HG03196 (cell line): ENCODE measurements at regions not wholly inside any gene's neighbourhood (a gene's known extent, or its start where the extent isn't known, plus 50 kb on each side); places are given as distances from the start of the nearest gene placed in this dataset.
"Not testable (repeated sequence)": the region's sequence is repeated elsewhere in the genome, so short reads cannot be mapped to it uniquely, and the experiment has no call there.

Experiments used
- ATAC-seq: cut with Tn5 transposase; IDR thresholded peaks from one replicate; pipeline ENCODE4 v1.9.1; 2021; ENCODE audit not compliant: unreplicated experiment

- ATAC-seq = no peak
Measured at GRCh38 chr13:111064661-111065060, 50.4 kb upstream of the ARHGEF7 start.

- ATAC-seq = no peak
Measured at GRCh38 chr13:111062966-111063365, 52.1 kb upstream of the ARHGEF7 start.

GRCh38 chr13:111062305-111062704 lies 52.8 kb upstream of the ARHGEF7 start:
- no peak for ATAC-seq

- no peak for ATAC-seq
Measured at GRCh38 chr13:111061358-111062045, 53.6 kb upstream of the ARHGEF7 start.

GRCh38 chr13:111060237-111060919 lies 54.7 kb upstream of the ARHGEF7 start:
- no peak for ATAC-seq

- ATAC-seq = no peak
Measured at GRCh38 chr13:111058796-111059506, 56.2 kb upstream of the ARHGEF7 start.

- not testable (repeated sequence) for ATAC-seq
Measured at GRCh38 chr13:111058339-111058738, 56.8 kb upstream of the ARHGEF7 start.

GRCh38 chr13:111051726-111052232 lies 63.3 kb upstream of the ARHGEF7 start:
- not testable (repeated sequence) for ATAC-seq

GRCh38 chr13:111051041-111051725 lies 63.9 kb upstream of the ARHGEF7 start:
- ATAC-seq = no peak

- no peak for ATAC-seq
Measured at GRCh38 chr13:111050539-111050879, 64.6 kb upstream of the ARHGEF7 start.

- ATAC-seq = no peak
Measured at GRCh38 chr13:111049791-111050538, 65.1 kb upstream of the ARHGEF7 start.

GRCh38 chr13:111048387-111048786 lies 66.7 kb upstream of the ARHGEF7 start:
- no peak for ATAC-seq

GRCh38 chr13:111047326-111047725 lies 67.8 kb upstream of the ARHGEF7 start:
- no peak for ATAC-seq

GRCh38 chr13:111046590-111047141 lies 68.4 kb upstream of the ARHGEF7 start:
- ATAC-seq = no peak

GRCh38 chr13:111045170-111045569 lies 69.9 kb upstream of the ARHGEF7 start:
- ATAC-seq = no peak

- ATAC-seq = no peak
Measured at GRCh38 chr13:111044087-111044830, 70.9 kb upstream of the ARHGEF7 start.

GRCh38 chr13:111043575-111043982 lies 71.5 kb upstream of the ARHGEF7 start:
- ATAC-seq = no peak

- ATAC-seq = no peak
Measured at GRCh38 chr13:111042661-111043226, 72.4 kb upstream of the ARHGEF7 start.

GRCh38 chr13:111040830-111041229 lies 74.3 kb upstream of the ARHGEF7 start:
- no peak for ATAC-seq
